GM18526 (cell line): ENCODE measurements at regions not wholly inside any gene's neighbourhood (a gene's known extent, or its start where the extent isn't known, plus 50 kb on each side); places are given as distances from the start of the nearest gene placed in this dataset.

Source experiments
- POLR2A ChIP-seq: IDR thresholded peaks from 3 replicates; pipeline ENCODE4 v1.6.1; 2011; ENCODE audit not compliant: insufficient read length; ENCODE audit errors: extremely low read depth

- no peak for TF ChIP-seq POLR2A
Measured at GRCh38 chr6:167757249-167757648, 69.5 kb upstream of the AFDN start.

DNA sequence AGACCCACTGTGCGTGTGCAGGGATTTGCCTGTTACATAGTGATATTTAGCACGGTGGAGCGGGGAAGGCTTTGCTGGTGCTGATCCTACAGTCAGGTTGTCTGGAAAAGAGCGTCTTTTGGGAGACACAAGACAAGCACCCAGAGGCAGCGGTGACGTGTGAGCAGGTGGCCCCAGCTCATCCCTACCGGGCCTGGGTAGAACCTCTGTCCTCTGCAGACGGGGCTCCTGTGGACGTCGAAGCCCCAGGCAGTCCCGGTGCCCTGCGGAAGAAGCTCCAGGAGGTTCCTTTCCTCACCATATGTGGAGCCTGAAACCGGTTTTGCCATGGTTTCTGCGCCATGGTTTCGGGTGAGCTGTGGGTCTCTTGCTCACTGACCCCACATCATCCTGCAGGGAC, 68.9 kb upstream of the AFDN start:
- no peak for TF ChIP-seq POLR2A

DNA sequence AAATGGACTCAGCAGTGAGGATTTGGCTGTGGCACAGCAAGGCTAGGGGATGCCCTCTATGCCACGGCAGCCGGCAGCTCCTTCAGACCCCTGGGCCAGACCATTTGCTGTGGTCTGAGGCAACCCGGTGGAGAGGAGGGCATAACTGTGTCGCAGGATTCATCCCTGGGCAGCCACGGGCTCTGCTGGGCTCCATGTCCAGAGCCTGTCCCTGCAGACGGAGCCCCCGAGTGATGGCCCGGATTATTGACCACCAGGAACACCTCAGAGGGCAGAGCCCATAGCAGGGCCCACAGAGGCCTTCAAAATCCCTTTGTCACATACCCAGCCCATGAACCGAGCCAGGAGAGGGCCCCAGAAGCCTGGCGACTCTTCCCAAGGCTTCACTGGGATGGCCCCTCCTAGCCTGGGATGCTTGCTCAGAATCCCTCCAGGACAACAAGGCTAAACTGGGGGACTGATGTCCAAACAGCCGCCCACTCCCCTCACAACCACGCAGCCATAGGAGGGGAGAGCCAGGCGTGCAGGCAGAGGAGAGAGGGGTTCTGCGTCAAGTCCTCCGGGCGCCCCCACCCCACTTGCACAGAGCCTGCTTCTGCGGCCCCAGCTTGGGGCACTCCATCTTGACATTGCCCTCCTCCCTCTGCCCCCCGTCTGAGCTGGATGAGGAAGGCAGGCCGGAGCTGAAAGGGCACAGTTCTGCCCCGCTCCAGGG, 68.2 kb upstream of the AFDN start:
- TF ChIP-seq POLR2A = no peak

DNA sequence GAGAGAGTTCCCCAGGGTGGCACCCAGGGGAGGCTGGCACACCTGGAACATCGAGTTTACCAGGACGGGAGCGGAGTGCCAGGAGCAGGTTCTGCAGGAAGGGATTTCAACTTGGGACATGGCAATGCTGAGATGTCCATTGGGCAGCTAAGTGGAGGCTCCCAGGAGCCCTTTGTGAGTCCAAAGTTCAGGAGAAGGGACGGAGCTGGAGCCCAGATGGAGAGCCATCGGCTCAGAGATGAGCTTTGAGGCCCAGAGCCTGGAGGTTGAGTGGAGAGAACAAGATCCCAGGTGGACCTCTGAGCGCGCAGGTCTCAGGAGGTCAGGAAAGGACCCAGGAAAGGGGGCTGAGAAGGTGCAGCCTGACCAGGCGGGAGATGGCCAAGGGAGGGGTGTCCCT, 67.5 kb upstream of the AFDN start:
- no peak for TF ChIP-seq POLR2A

GRCh38 chr6:167759912-167760311, 66.8 kb upstream of the AFDN start:
- TF ChIP-seq POLR2A = no peak

DNA sequence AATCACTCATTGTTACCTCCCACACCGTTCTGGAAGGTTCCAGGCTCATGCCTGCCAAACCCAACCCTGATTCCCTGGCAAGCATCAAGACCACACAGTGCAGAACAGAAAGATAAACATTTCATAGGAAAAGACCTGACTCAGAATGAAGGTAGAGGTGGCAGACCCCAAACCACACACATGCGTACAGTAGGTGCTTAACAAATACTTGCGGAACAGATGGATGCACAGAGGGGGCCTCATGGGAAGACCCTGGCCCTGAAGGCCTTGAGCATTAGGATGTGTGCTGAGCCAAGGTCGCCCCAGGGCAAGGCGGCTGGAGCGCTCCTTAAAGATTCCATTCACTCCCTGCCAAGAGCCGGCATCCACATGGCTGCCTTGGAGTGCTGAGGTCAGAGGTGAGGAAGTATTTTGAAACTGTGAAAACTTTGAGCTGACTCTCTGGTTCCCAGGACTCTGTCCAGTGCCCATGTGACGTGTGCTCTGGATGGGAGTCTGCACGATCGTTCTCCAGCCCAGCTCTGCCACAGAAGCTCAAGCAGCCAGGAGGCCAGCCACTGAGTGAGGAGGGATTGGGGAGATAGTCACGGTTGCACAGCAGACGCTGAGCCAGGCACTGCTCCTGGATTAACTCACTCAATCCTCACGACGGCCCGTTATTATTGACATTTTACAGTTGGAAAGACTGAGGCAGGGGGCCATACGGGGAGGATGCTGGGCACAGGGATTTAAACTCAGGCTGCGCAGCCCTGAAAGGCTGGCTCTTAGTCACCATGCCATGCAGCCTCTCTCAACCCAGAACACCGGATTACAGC, 65.5 kb upstream of the AFDN start:
- TF ChIP-seq POLR2A = no peak

DNA sequence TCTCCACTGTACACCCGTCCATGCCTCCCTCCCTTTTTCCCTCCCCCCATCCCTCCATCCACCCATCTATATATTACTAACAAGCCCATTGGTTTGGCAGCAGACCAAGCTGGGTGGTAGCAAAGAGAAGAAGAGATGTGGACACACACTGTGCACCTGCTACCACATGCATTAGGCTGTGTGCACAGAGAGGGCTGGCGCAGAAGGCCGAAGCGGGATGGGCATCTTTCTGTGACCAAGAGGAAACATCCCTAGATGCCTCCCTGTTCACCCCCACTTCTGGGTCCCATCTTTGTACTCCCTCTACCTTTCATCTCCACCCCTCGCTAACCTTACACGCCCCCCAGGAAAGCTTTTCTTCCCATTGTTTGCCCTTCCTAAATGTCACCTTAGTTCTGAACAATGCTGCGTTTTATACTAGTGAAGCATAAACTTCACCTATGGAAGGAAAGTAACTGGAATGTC, 64.9 kb upstream of the AFDN start:
- no peak for TF ChIP-seq POLR2A

- TF ChIP-seq POLR2A = no peak
Measured at GRCh38 chr6:167762259-167762962, 64.3 kb upstream of the AFDN start.

DNA sequence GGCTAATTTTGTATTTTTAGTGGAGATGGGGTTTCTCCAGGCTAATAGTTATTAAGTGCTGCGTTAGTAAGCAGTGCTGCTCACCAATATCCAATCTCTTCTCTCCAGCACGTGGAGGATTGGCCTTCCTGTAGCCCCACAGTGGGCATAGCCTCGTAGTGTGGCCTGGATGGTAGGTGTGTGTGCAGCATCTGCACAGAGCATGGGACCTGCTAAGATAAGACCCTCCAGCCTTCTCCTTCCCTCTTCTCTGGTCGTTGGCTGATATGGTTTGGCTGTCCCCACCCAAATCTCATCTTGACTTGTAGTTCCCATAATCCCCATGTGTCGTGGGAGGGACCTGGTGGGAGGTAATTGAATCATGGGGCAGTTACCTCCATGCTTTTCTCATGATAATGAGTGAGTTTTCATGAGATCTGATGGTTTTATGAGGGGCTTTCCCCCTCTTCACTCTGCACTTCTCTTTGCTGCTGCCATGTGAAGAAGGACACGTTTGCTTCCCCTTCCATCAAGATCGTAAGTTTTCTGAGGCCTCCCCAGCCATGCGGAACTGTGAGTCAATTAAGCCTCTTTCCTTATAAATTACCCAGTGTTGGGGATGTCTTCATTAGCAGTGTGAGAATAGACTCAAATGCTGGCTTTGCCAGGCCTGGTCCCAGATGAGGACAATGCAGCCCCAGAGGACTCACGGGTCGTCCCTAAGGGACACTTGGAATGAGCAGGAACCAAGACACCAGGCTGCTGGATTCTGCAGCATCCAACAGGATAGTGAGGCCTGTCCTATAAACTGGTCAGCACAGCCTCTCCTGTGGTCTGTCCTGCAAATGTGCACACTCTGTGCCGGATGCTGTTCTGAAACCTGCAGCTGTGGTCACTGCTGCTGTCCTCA, 63.4 kb upstream of the AFDN start:
- no peak for TF ChIP-seq POLR2A

DNA sequence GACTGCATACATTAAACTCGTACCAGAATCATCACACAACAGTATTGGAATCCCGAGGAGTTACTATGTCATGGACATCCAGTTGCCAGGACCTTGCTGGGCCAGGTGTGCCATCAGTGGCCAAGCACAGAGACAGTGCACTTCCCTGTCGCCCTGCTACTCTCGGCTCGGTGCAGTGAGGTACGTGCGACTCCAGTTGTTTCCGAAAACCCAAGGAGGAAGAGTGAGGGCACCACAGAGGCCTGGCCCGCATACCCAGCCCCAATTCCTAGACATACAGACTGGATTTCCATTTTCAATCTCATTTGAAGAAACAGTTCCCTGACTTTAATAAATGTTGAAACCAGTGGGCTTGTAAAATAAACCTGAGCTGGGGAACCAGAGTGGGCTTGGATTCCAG, 62.5 kb upstream of the AFDN start:
- TF ChIP-seq POLR2A = no peak

- TF ChIP-seq POLR2A = no peak
Measured at GRCh38 chr6:167764713-167765479, 61.8 kb upstream of the AFDN start.

- no peak for TF ChIP-seq POLR2A
Measured at GRCh38 chr6:167766986-167767714, 59.6 kb upstream of the AFDN start.

- TF ChIP-seq POLR2A = no peak
Measured at GRCh38 chr6:167767715-167768107, 59.0 kb upstream of the AFDN start.
